HCT116 (cell line): ENCODE measurements at regions not wholly inside any gene's neighbourhood (a gene's known extent, or its start where the extent isn't known, plus 50 kb on each side); places are given as distances from the start of the nearest gene placed in this dataset.

Experiments
- ATAC-seq: fragments of 200-7000 bp; cut with Tn5 transposase; 2 replicates; pipeline ENCODE4 v1.9.1; 2020; ENCODE audit warnings: mild to moderate bottlenecking, moderate library complexity
- BruUV-seq: library from RNA; stranded (reverse); fragments of 400-500 nt; replicated peaks from 2 replicates; lab custom pipeline; 2021; lab: Mats Ljungman, UMichigan
- CTCF ChIA-PET: fragments of 300-600 bp; sonication (Branson Sonifier 250); formaldehyde crosslinking; loops from one replicate; lab custom pipeline; 2021; ENCODE audit warnings: antibody characterized with exemption; lab: Charles Lee
- POLR2A ChIA-PET: fragments of 300-600, 350-600 bp; sonication (Branson Sonifier 250); formaldehyde crosslinking; loops from one replicate; lab custom pipeline; 2021; ENCODE audit warnings: antibody characterized with exemption; lab: Charles Lee
- RAD21 ChIA-PET, 2 experiments: fragments of 300-600 bp; sonication (Branson Sonifier 250); formaldehyde crosslinking; loops; one replicate each; lab custom pipeline; 2023; ENCODE audit warnings: low total read pairs in 2 of 2; ENCODE audit not compliant: uncharacterized antibody in 2 of 2, unreplicated experiment in 2 of 2, low non-redundant PET in 1 of 2; lab: Charles Lee
- DNase-seq: peaks from one replicate; pipeline ENCODE4 v3.0.0-alpha.2; 2010; ENCODE audit warnings: low read depth, low spot score
- H2AFZ ChIP-seq: fragments of 200-600 bp; shearing (Covaris generic), sonication (generic); 2 replicates; pipeline ENCODE4 v1.6.1; 2017; ENCODE audit warnings: low read depth, mixed run types, mixed read lengths, antibody characterized with exemption, low read length; ENCODE audit not compliant: poor library complexity, severe bottlenecking
- H3K27ac ChIP-seq: 2 replicates; pipeline ENCODE4 v1.5.1; 2012; ENCODE audit warnings: low read depth, low read length
- H3K27me3 ChIP-seq: fragments of 200-600 bp; sonication (generic); 2 replicates; pipeline ENCODE4 v1.6.1; 2016; ENCODE audit warnings: mixed run types, low read length, mixed read lengths; ENCODE audit not compliant: insufficient read depth
- H3K36me3 ChIP-seq, 2 experiments: fragments of 200-500 bp in 1 of 2; fragments of 200-600 bp in 1 of 2; sonication (Bioruptor generic) in 1 of 2; sonication (generic) in 1 of 2; 2 replicates each; pipeline versions ENCODE4 v1.5.1 to v1.6.1; 2014 to 2016; ENCODE audit warnings: low read length in 2 of 2, inconsistent platforms in 1 of 2, mixed read lengths in 1 of 2, mixed run types in 1 of 2; ENCODE audit not compliant: insufficient read depth in 2 of 2, control insufficient read depth in 1 of 2
- H3K4me1 ChIP-seq, 2 experiments: fragments of 200-600 bp in 1 of 2; sonication (generic) in 1 of 2; 2 replicates each; pipeline versions ENCODE4 v1.5.1 to v1.6.1; 2012 to 2017; ENCODE audit warnings: low read length in 2 of 2, inconsistent platforms in 1 of 2, mild to moderate bottlenecking in 1 of 2, mixed read lengths in 1 of 2, mixed run types in 1 of 2, moderate library complexity in 1 of 2; ENCODE audit not compliant: insufficient read depth in 2 of 2, control insufficient read depth in 1 of 2
- H3K4me2 ChIP-seq: fragments of 200-600 bp; sonication (generic); 2 replicates; pipeline ENCODE4 v1.6.1; 2017; ENCODE audit warnings: mixed run types, low read length, mixed read lengths
- H3K4me3 ChIP-seq, 2 experiments: fragments of 200-600 bp in 1 of 2; sonication (generic) in 1 of 2; replicated peaks in 1 of 2; 2 replicates each; pipeline ENCODE4 v1.5.1; 2011 to 2016; ENCODE audit warnings: low read length in 2 of 2, control low read depth in 1 of 2, low read depth in 1 of 2, mild to moderate bottlenecking in 1 of 2, mixed read lengths in 1 of 2, mixed run types in 1 of 2
- H3K79me2 ChIP-seq: fragments of 200-600 bp; sonication (generic); 2 replicates; pipeline ENCODE4 v1.6.1; 2017; ENCODE audit warnings: mild to moderate bottlenecking, mixed run types, low read length, moderate library complexity, mixed read lengths; ENCODE audit not compliant: insufficient read depth
- H3K9ac ChIP-seq: fragments of 200-600 bp; sonication (generic); 2 replicates; pipeline ENCODE4 v1.6.1; 2016; ENCODE audit warnings: low read length, mixed read lengths
- H3K9me2 ChIP-seq: fragments of 200-600 bp; sonication (generic), shearing (Covaris generic); 2 replicates; pipeline ENCODE4 v1.6.1; 2017; ENCODE audit warnings: mixed run types, mild to moderate bottlenecking, moderate library complexity; ENCODE audit not compliant: insufficient read depth
- H3K9me3 ChIP-seq, 2 experiments: fragments of 200-500 bp in 1 of 2; fragments of 200-600 bp in 1 of 2; sonication (Bioruptor generic) in 1 of 2; sonication (generic) in 1 of 2; 2 replicates each; pipeline ENCODE4 v1.6.1; 2014 to 2017; ENCODE audit warnings: low read length in 2 of 2, mixed read lengths in 2 of 2, inconsistent platforms in 1 of 2, low read depth in 1 of 2, mild to moderate bottlenecking in 1 of 2, mixed run types in 1 of 2, moderate library complexity in 1 of 2; ENCODE audit not compliant: control insufficient read depth in 1 of 2, insufficient read depth in 1 of 2
- H4K20me1 ChIP-seq: fragments of 200-600 bp; sonication (generic), shearing (Covaris generic); 2 replicates; pipeline ENCODE4 v1.6.1; 2017; ENCODE audit warnings: mixed run types, mild to moderate bottlenecking, moderate library complexity; ENCODE audit not compliant: insufficient read depth
- CTCF ChIP-seq, 3 experiments: fragments of 200-600 bp in 1 of 3; sonication (generic) in 1 of 3; IDR thresholded peaks in 2 of 3; conservative IDR thresholded peaks in 1 of 3; 2 replicates each; pipeline ENCODE4 v1.5.1; 2012 to 2017; ENCODE audit warnings: low read depth in 2 of 3, low read length in 2 of 3, antibody characterized with exemption in 1 of 3, borderline replicate concordance in 1 of 3, control low read depth in 1 of 3, mild to moderate bottlenecking in 1 of 3, mixed read lengths in 1 of 3, mixed run types in 1 of 3, moderate library complexity in 1 of 3; ENCODE audit not compliant: insufficient read depth in 1 of 3
- EGR1 ChIP-seq: IDR thresholded peaks from 2 replicates; pipeline ENCODE4 v1.6.1; 2012; ENCODE audit warnings: low read depth
- ELF1 ChIP-seq: IDR thresholded peaks from 2 replicates; pipeline ENCODE4 v1.6.1; 2012; ENCODE audit warnings: low read depth, borderline replicate concordance
- EZH2 ChIP-seq: fragments of 200-600 bp; sonication (generic); IDR thresholded peaks from 2 replicates; pipeline ENCODE4 v1.6.1; 2017; ENCODE audit warnings: antibody characterized with exemption, mixed run types
- EZH2phosphoT487 ChIP-seq: fragments of 200-600 bp; IDR thresholded peaks from 2 replicates; pipeline ENCODE4 v1.6.1; 2018; ENCODE audit warnings: antibody characterized with exemption, borderline replicate concordance
- POLR2AphosphoS5 ChIP-seq: IDR thresholded peaks from 2 replicates; pipeline ENCODE4 v1.6.1; 2011; ENCODE audit warnings: mild to moderate bottlenecking, low read depth, low read length, moderate library complexity
- RAD21 ChIP-seq: IDR thresholded peaks from 2 replicates; pipeline ENCODE4 v1.6.1; 2012; ENCODE audit warnings: low read depth, mild to moderate bottlenecking
- REST ChIP-seq: IDR thresholded peaks from 2 replicates; pipeline ENCODE4 v1.6.1; 2012; ENCODE audit warnings: low read depth
- SIN3A ChIP-seq: IDR thresholded peaks from 2 replicates; pipeline ENCODE4 v1.6.1; 2012; ENCODE audit warnings: low read depth
- SP1 ChIP-seq: IDR thresholded peaks from 2 replicates; pipeline ENCODE4 v1.6.1; 2012; ENCODE audit warnings: low read depth
- SRF ChIP-seq: IDR thresholded peaks from 2 replicates; pipeline ENCODE4 v1.6.1; 2012; ENCODE audit warnings: low read depth
- TCF7L2 ChIP-seq: IDR thresholded peaks from 2 replicates; pipeline ENCODE4 v1.7.0; 2011; ENCODE audit warnings: borderline replicate concordance, inconsistent platforms; ENCODE audit not compliant: insufficient read depth, insufficient read length; ENCODE audit errors: extremely low read depth
- ZFX ChIP-seq: fragments of 450-650 bp; IDR thresholded peaks from 2 replicates; pipeline ENCODE4 v1.6.1; 2017
- ZNF274 ChIP-seq: fragments of 200-500 bp; sonication (Bioruptor generic); IDR thresholded peaks from 2 replicates; pipeline ENCODE4 v1.6.1; 2014; ENCODE audit warnings: mild to moderate bottlenecking, low read depth, low read length, inconsistent platforms
- intact Hi-C: fragments of 100-400 bp; cut with micrococcal nuclease; formaldehyde crosslinking; loops from 2 replicates; pipeline ENCODE4 v1.10.0; 2022
- TF ChIP-seq, protein P1 (sequence below): IDR thresholded peaks from 2 replicates; pipeline ENCODE4 v1.6.1; 2012

DNA sequence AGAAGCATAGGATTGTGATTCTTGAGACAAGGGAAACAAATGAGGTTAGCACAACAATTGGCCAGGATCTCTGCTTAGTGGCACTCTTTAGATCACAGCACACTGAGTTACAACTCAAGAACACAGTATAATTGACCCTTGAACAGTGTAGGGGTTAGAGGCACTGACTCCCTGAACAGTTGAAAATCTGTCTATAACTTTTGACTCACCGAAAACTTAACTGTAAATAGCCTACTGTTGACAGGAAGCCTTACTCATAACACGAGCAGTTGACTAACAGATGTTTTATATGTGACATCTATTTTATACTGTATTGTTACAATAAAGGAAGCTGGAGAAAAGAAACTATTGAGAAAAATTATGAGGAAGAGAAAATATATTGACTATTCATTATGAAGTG, 296.1 kb downstream of the RERGL start:
- ChIA-PET CTCF (no interaction called here), POLR2A (no interaction called here), RAD21 (no interaction called here)
- H3K9ac ChIP-seq: no peak overlapping the region
- H3K4me2 ChIP-seq: no peak overlapping the region
- no peaks in the 10 kb centered on the region for H3K27me3 ChIP-seq
- H3K9me3 ChIP-seq: no peaks in the 10 kb centered on the region
- no peaks in the 10 kb centered on the region; the same call in 1 of the 2 replicates for H4K20me1 ChIP-seq
- ATAC-seq (no peak), DNase-seq (no peak)
- no peaks in the 10 kb centered on the region for H3K79me2 ChIP-seq
- no peak overlapping the region for H3K4me3 ChIP-seq
- H3K36me3 ChIP-seq: no peaks in the 10 kb centered on the region
- H3K27ac ChIP-seq: no peak overlapping the region
- no peak for TF ChIP-seq SP1
- no peak for TF ChIP-seq ELF1
- TF ChIP-seq POLR2AphosphoS5: no peak
- no peak for TF ChIP-seq EZH2
- TF ChIP-seq SRF: no peak
- no peak for TF ChIP-seq REST
- TF ChIP-seq ZFX: no peak
- no peak for TF ChIP-seq EZH2phosphoT487
- no peak for TF ChIP-seq ZNF274
- no peak for TF ChIP-seq SIN3A
- no peak for TF ChIP-seq TCF7L2
- no peak for TF ChIP-seq CTCF (IDR thresholded peaks at IDR 0.05 in 2 of 3, conservative IDR thresholded peaks at IDR 0.05 in 1 of 3; ENCODE audit: borderline replicate concordance in 1 of 3, insufficient read depth in 1 of 3, low read depth in 2 of 3, low read length in 2 of 3)
- TF ChIP-seq RAD21: no peak
- no peak for TF ChIP-seq EGR1
- TF ChIP-seq, protein P1, sequence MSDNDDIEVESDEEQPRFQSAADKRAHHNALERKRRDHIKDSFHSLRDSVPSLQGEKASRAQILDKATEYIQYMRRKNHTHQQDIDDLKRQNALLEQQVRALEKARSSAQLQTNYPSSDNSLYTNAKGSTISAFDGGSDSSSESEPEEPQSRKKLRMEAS: no peak
- no peak overlapping the region for H2AFZ ChIP-seq
- no peaks in the 10 kb centered on the region for H3K4me1 ChIP-seq
- BruUV-seq: no TSS peak
- no peaks in the 10 kb centered on the region for H3K9me2 ChIP-seq
- intact Hi-C loops: no loop called here
